ENCODE measurements at regions not wholly inside any gene's neighbourhood (a gene's known extent, or its start where the extent isn't known, plus 50 kb on each side); places are given as distances from the start of the nearest gene placed in this dataset.

DNA sequence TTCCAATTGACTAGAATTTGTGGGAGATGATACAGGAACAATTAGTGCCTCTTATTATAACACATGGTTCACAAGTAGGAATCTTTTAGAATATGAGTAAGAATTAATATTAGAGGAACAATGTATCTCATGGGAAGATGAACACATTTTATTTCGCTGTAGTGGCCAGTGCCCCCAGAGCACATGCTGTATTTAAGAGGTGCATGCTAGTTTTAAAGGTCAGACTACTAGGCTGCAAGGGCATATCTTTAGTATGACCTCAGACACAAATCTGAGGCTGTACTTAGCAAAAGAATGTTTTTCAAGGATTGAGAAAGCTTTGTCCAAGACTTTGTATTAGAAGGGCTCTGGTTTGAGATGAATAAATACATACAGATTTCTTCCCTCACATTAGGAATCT, 586.9 kb downstream of the CCER1 start:
- TF ChIP-seq CTCF (IDR thresholded peaks at IDR 0.05; ENCODE audit: control insufficient read depth, extremely low read depth, insufficient read depth) = no peak
- DNase-seq (ENCODE audit: low read depth) = no peak
- no peak overlapping the region for H3K4me3 ChIP-seq (ENCODE audit: low read depth, low read length)

DNA sequence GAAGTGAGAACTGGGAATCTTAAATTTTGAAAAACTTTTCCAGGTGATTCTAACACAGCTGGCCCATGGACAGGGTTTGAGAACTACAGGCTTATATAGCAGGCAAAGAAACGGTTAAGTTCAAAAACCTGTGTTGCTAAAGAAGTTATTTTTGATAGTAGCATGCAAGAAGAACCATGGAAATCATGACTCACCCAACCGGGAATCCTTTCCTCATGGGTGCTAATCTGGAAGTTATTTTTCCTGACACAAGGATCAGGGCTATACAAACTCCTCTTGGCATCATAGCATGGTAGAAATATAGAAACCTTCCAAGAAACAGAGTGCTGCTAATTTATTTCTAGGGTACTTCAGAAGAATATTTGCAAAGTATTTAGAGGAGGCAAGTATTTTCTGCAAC, 588.7 kb downstream of the CCER1 start:
- no peak overlapping the region for H3K4me3 ChIP-seq (ENCODE audit: low read depth, low read length)
- DNase-seq (ENCODE audit: low read depth) = no peak
- no peak for TF ChIP-seq CTCF (IDR thresholded peaks at IDR 0.05; ENCODE audit: control insufficient read depth, extremely low read depth, insufficient read depth)

- H3K4me3 ChIP-seq (ENCODE audit: low read depth, low read length) = no peak overlapping the region
- no peak for TF ChIP-seq CTCF (IDR thresholded peaks at IDR 0.05; ENCODE audit: control insufficient read depth, extremely low read depth, insufficient read depth)
- no peak for DNase-seq (ENCODE audit: low read depth)
Observed at GRCh38 chr12:90360300-90360699, 594.7 kb downstream of the CCER1 start.

- TF ChIP-seq CTCF (IDR thresholded peaks at IDR 0.05; ENCODE audit: control insufficient read depth, extremely low read depth, insufficient read depth) = no peak
- no peak for DNase-seq (ENCODE audit: low read depth)
- no peak overlapping the region for H3K4me3 ChIP-seq (ENCODE audit: low read depth, low read length)
Observed at GRCh38 chr12:90355711-90356355, 599.1 kb downstream of the CCER1 start.

- DNase-seq (ENCODE audit: low read depth) = no peak
- TF ChIP-seq CTCF (IDR thresholded peaks at IDR 0.05; ENCODE audit: control insufficient read depth, extremely low read depth, insufficient read depth) = no peak
Observed at GRCh38 chr12:90343966-90344365, 611.0 kb downstream of the CCER1 start.

DNA sequence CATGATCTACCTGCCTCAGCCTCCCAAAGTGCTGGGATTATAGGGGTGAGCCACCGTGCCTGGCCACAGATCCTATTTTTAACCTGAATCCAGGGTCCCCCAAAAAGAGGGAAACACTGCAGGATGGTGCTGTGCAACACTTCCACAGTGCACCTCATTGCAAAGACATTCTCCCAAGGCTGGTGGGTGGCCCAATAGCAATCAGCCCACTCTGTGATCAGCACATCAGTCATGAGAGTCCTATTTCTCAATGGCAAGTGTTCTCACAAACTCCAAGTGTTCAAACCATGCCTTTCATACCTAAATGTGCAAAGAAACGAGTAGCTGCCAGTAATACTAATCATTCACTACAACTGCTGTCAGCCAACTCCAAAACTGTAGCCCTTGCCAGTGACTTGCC, 612.9 kb downstream of the CCER1 start:
- no peak for TF ChIP-seq CTCF (IDR thresholded peaks at IDR 0.05; ENCODE audit: control insufficient read depth, extremely low read depth, insufficient read depth)
- H3K4me3 ChIP-seq (ENCODE audit: low read depth, low read length) = no peak overlapping the region
- no peak for DNase-seq (ENCODE audit: low read depth)

More at GRCh38 chr12:90343966-90344365, 611.0 kb downstream of the CCER1 start:
- no peak overlapping the region for H3K4me3 ChIP-seq (ENCODE audit: low read depth, low read length)

DNA sequence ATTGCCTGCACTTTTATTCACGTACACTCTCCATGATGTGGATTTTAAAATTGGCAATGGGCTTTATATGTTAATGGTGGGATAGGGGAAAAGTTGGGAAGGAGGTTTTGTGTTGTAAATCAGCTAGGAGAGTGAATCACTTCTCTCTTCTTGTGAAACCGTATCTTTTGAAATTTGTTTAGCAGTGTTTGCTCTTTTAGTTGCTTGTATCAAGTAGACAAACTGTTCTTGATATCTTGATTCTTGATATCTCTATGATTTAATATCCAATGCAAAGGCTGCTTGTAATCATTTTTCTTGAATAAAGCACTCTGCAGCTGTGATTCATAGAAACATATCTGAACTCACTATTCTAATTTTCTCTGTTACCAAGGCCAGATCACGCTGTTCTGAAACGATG, 615.1 kb downstream of the CCER1 start:
- no peak for DNase-seq (ENCODE audit: low read depth)
- H3K4me3 ChIP-seq (ENCODE audit: low read depth, low read length) = no peak overlapping the region
- no peak for TF ChIP-seq CTCF (IDR thresholded peaks at IDR 0.05; ENCODE audit: control insufficient read depth, extremely low read depth, insufficient read depth)

All from LNCaP clone FGC (cell line).